Epithelial cell of proximal tubule (primary cell): ENCODE measurements at regions not wholly inside any gene's neighbourhood (a gene's known extent, or its start where the extent isn't known, plus 50 kb on each side); places are given as distances from the start of the nearest gene placed in this dataset.
A peak's percentile ranks its signal among the peaks of the same experiment; 100 is the strongest.

Experiments
- DNase-seq: peaks from one replicate; pipeline ENCODE4 v3.0.0-alpha.2; 2011; ENCODE audit warnings: low read depth
- H3K4me3 ChIP-seq: 2 replicates; pipeline ENCODE4 v1.5.1; 2011; ENCODE audit warnings: low read depth, mild to moderate bottlenecking, low read length
- TF ChIP-seq, protein P1 (sequence below): conservative IDR thresholded peaks from 2 replicates; pipeline ENCODE4 v1.5.1; 2012; ENCODE audit warnings: low read depth, mild to moderate bottlenecking, low read length

DNA sequence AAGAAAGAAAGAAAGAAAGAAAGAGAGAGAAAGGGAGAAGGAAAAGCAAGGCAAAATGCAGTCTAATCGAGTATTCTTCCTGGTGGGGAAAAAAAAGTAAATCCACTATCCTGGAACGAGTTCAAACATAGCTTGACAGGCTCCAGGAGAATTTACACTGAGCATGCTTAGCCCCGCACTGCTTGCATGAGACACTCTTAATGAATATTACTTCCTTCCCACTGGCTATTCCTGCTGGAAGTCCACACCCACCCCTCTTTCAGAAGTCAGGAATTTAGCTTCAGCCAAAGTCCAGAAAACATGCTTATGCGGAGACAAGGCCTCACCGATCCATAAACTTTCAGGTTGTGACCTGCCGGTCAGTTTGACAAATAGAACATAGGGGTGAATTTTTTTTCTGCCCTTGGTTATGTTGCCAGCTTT lies 251.8 kb upstream of the BLID start:
- peak overlapping the region; percentile 7 for H3K4me3 ChIP-seq
- TF ChIP-seq, protein P1, sequence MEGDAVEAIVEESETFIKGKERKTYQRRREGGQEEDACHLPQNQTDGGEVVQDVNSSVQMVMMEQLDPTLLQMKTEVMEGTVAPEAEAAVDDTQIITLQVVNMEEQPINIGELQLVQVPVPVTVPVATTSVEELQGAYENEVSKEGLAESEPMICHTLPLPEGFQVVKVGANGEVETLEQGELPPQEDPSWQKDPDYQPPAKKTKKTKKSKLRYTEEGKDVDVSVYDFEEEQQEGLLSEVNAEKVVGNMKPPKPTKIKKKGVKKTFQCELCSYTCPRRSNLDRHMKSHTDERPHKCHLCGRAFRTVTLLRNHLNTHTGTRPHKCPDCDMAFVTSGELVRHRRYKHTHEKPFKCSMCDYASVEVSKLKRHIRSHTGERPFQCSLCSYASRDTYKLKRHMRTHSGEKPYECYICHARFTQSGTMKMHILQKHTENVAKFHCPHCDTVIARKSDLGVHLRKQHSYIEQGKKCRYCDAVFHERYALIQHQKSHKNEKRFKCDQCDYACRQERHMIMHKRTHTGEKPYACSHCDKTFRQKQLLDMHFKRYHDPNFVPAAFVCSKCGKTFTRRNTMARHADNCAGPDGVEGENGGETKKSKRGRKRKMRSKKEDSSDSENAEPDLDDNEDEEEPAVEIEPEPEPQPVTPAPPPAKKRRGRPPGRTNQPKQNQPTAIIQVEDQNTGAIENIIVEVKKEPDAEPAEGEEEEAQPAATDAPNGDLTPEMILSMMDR, result no peak
- peak; percentile 63 for DNase-seq

DNA sequence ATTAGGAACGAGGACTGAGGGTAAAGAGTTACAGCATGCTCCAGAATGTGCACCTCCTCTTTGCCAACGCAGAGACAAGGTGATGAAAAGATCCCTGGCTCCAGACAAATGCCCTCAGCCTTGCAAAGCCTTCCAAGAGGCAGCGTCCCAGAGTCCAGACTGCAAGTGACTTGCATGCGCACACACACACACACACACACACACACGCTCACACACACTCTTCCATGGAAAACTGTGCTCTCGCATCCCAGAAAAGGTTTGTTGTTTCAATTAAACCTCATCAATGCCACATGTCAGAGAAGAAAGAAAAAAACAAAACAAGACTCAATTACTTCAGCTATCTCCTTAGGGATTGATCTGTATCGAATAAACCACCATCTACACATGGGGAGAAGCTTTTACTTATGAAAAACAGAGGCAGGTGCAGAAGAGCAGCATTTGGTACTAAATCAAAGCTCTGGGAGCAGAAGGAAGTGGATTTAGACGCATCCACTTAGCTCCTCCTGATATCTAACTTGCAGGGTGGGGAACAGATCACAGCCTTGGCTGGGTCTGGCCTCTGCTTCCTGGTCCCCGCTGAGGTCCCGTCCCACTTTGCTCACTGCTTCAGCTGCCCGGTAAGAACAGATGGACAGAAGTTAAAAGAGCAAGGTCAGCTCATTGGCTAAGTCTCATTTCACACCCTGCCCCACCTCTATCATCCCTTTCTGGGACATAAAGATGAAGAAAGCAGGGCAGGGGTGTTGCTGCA lies 249.8 kb upstream of the BLID start:
- no peak for DNase-seq
- peak overlapping the region; percentile 43 for H3K4me3 ChIP-seq
- TF ChIP-seq, protein P1, result no peak

DNA sequence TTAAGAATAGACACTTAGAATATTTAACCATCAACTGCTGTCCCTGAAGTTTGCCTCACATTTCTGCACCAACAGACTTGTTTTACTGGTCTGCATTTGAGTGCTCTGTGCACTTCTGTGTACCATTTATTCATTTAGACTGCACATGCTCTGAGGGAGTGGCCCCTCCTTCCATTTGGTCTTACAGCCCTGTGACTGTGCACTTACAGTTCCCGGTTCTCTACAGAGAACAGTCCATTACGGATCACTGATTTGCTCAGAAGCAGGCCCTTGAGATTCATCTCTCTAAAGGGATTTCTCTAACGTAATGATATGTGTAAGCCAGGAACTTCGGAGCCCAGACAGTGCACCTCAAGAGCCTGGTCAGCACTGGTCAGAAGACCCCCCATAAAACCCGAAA lies 247.3 kb upstream of the BLID start:
- TF ChIP-seq, protein P1, result no peak
- peak; percentile 75 for DNase-seq
- H3K4me3 ChIP-seq, result peak overlapping the region; percentile 31

DNA sequence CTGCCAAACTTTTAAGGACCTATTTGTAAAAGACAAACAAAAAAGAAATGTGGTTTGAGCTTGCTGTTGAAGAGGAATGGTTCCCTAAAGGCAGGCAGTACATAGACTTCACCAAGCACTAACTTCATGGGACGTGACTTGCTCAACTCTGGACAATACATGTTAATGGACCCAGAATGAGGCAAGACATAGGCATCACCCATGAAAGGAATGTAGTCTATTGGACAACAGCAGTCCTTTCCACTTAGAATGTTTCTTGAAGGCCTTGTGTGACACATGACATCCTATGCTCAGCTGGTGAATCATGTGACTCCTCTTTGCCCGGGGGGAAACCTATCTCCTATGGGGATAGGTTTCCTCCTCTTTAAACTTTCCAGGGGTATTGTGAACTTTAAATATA lies 246.4 kb upstream of the BLID start:
- no peak for DNase-seq
- TF ChIP-seq, protein P1, result no peak
- no peak overlapping the region for H3K4me3 ChIP-seq

DNA sequence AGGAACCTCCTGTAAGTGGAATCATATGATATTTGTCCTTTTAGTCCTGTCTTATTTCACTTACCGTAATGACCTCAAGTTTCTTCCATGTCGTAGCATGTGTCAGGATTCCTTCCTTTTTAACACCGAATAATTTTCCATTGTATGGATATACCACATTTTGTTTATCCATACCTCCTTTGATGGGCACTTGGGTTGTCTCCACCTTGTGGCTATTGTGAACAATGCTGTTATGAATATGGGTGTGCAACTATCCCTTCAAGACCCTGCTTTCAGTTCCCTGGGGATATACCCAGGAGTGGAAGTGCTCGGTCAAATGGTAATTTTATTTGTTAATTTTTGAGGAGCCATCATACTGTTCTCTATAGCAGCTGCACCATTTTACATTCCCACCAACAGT lies 244.9 kb upstream of the BLID start:
- TF ChIP-seq, protein P1, result peak; percentile 42
- H3K4me3 ChIP-seq, result no peak overlapping the region
- DNase-seq, result no peak

DNA sequence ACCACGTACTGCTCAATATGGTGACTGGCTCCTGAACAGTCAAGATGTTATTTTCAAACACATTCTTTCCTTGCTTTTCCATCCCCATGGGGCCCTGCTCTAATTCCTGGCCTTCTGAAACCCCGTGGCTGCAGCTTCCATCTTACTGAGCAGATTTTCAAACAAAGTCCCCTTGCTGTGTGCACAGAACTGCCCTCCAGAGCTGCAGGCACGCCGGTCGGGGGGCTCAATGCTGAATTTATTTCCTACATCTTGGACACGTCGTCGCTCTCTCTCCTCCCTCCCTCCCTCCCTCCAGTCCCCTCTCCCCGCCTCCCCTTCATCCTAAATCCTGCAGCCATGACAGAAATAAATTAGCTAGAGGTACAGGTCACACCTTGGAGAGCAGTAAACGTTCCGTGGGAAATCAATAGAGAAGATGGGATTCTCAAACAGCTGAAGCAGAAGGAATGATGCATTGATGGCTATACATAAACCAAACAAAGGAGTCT lies 243.1 kb upstream of the BLID start:
- no peak overlapping the region for H3K4me3 ChIP-seq
- DNase-seq, result no peak
- TF ChIP-seq, protein P1, result no peak

DNA sequence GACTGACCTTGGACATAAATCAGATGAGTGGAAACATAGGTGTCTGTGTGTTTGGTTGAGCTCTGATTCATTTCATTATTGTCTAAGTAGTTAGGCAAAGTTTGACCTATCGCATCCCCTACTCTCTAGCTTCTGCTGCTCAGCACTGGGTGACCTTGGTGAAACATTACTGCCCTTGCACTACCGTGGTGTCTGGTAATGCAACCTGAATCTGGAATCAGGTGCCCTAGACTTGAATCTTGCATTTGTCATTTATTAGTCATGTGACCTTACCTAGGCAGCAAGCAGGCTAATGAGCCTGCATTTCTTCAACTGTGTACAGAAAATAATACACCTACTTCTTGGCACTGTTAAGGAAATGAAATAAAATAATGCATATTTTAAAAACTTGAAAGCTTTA lies 242.3 kb upstream of the BLID start:
- no peak for DNase-seq
- TF ChIP-seq, protein P1, result no peak
- H3K4me3 ChIP-seq, result no peak overlapping the region
